Kidney (tissue), 13 donors: ENCODE measurements at regions not wholly inside any gene's neighbourhood (a gene's known extent, or its start where the extent isn't known, plus 50 kb on each side); places are given as distances from the start of the nearest gene placed in this dataset.

ENCODE experiments used
- DNase-seq, 5 donors: peaks; one replicate each; pipeline ENCODE4 v3.0.0-alpha.2; 2013 to 2020
- FAIRE-seq: peaks from 2 replicates; lab custom pipeline; 2012; peaks lifted over from hg19 to GRCh38; lab: Jason Lieb, UNC
- H3K27ac ChIP-seq, 2 donors: one replicate each; pipeline ENCODE4 v1.7.0; 2013; ENCODE audit warnings: low read depth in 2 of 2, low read length in 2 of 2, inconsistent platforms in 1 of 2
- H3K27me3 ChIP-seq: one replicate; pipeline ENCODE4 v1.7.1; 2013; ENCODE audit warnings: low read length, inconsistent platforms; ENCODE audit not compliant: control insufficient read depth, insufficient read depth
- H3K36me3 ChIP-seq, 3 donors: one replicate each; pipeline versions ENCODE4 v1.7.0 to v1.7.1; 2013; ENCODE audit warnings: low read length in 3 of 3, control low read depth in 1 of 3, inconsistent platforms in 1 of 3; ENCODE audit not compliant: insufficient read depth in 3 of 3, control insufficient read depth in 2 of 3
- H3K4me1 ChIP-seq, 3 donors: one replicate each; pipeline versions ENCODE4 v1.7.0 to v1.7.1; 2013; ENCODE audit warnings: low read length in 3 of 3, inconsistent platforms in 1 of 3, low read depth in 1 of 3; ENCODE audit not compliant: control insufficient read depth in 2 of 3, insufficient read depth in 2 of 3
- H3K4me3 ChIP-seq, 3 donors: one replicate each; pipeline versions ENCODE4 v1.7.0 to v1.8.1; 2013; ENCODE audit warnings: low read length in 3 of 3, control low read depth in 1 of 3, inconsistent platforms in 1 of 3
- H3K9ac ChIP-seq, 3 donors: one replicate each; pipeline versions ENCODE4 v1.7.0 to v1.7.1; 2013; ENCODE audit warnings: low read length in 3 of 3, control low read depth in 1 of 3, inconsistent platforms in 1 of 3
- H3K9me3 ChIP-seq, 3 donors: one replicate each; pipeline versions ENCODE4 v1.7.0 to v1.7.1; 2013; ENCODE audit warnings: low read length in 3 of 3, control low read depth in 1 of 3, inconsistent platforms in 1 of 3; ENCODE audit not compliant: control insufficient read depth in 2 of 3, insufficient read depth in 1 of 3
- intact Hi-C: fragments of 100-400 bp; cut with DNase I; formaldehyde crosslinking; loops from one replicate; pipeline ENCODE4 v1.11.1; 2022
- TF ChIP-seq, protein P1 (sequence below): IDR thresholded peaks from 3 replicates; pipeline ENCODE4 v1.5.1; 2012; ENCODE audit warnings: mild to moderate bottlenecking, moderate library complexity, borderline replicate concordance; ENCODE audit not compliant: insufficient read depth; ENCODE audit errors: extremely low read depth
- donor health status: control.
- donor health status: control.
- donor health status: control.
- donor health status: control.
- donor health status: control.
- donor health status: DM: yes; HTN: yes; CAD: no.
- donor health status: Normal renal cell carcinoma (clear cell type).

DNA sequence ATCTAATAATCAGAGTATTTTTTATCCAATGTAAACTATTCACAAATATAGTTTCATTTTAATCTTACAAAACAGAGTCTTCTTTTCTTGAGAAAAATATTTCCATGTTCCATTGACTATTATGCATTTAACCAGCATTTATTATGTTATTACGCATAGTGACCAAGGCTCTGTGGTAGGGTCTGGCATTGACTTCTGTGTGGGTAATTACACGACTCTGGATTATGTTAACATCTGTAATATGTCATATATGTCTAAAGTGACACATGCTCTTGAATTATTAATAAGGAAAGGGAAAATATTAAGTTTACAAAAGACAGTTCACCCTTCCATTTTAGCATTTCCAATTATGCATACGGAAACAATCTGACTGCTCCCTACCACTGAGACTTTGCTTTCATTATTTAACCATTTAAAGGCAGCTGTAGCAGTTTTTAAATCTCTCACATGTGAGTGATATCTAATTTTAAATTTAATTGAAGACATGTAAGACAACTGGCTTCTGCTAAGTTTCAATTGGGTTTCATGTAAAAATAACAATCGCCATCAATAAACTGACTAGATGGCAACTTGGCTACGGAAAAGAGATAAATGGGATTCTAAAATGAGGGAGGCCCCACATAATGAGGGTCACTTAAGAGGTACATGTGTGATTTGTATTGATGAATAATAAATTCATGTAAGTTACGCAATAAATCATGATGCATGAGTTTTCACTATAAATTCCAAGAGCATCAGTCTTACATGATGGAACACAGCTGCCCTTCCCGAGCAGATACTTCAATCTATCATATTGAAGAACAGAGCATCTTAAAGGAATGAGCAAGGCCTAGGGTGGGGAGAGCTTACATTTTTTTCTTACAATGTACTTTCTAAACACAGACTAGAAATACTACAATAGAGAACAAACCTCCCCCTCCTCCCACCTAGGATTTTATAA, 1056.8 kb downstream of the MAT2B start:
- no peak for FAIRE-seq
- intact Hi-C loops, result no loop called here
- Histone ChIP-seq H3K4me1 (no peaks in the 10 kb centered on the region), H3K27me3 (no peaks in the 10 kb centered on the region), H3K36me3 (no peaks in the 10 kb centered on the region), H3K27ac (no peak overlapping the region), H3K9me3 (no peaks in the 10 kb centered on the region), H3K9ac (no peak overlapping the region), H3K4me3 (no peak overlapping the region)
- TF ChIP-seq, protein P1, sequence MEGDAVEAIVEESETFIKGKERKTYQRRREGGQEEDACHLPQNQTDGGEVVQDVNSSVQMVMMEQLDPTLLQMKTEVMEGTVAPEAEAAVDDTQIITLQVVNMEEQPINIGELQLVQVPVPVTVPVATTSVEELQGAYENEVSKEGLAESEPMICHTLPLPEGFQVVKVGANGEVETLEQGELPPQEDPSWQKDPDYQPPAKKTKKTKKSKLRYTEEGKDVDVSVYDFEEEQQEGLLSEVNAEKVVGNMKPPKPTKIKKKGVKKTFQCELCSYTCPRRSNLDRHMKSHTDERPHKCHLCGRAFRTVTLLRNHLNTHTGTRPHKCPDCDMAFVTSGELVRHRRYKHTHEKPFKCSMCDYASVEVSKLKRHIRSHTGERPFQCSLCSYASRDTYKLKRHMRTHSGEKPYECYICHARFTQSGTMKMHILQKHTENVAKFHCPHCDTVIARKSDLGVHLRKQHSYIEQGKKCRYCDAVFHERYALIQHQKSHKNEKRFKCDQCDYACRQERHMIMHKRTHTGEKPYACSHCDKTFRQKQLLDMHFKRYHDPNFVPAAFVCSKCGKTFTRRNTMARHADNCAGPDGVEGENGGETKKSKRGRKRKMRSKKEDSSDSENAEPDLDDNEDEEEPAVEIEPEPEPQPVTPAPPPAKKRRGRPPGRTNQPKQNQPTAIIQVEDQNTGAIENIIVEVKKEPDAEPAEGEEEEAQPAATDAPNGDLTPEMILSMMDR, result no peak
- peak in 1 of 5 donors; percentile 1 for DNase-seq

DNA sequence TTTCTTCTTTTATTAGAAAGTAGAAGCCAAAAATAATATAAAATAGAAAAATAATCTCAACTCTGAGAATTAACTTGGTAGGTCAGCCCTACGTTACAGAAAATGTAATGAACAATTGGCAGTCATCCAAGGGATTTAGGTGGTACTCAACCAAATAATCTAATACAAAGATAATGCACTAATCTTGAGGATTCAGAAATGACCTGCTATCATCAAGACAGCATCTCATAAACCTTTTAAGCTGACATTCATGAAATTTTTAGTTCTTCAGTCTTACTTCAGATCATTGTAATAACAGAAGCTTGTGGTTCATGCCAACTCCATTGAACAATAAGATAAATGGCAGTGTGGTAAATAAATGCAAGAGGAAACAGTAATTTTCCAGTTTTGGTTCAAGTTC, 1058.0 kb downstream of the MAT2B start:
- intact Hi-C loops, result no loop called here
- FAIRE-seq, result no peak
- TF ChIP-seq, protein P1, result no peak
- no peak overlapping the region for H3K4me3 ChIP-seq
- no peak for DNase-seq
- no peaks in the 10 kb centered on the region for H3K27me3 ChIP-seq
- H3K27ac ChIP-seq, result no peak overlapping the region
- H3K36me3 ChIP-seq, result no peaks in the 10 kb centered on the region
- no peaks in the 10 kb centered on the region for H3K9me3 ChIP-seq
- H3K4me1 ChIP-seq, result no peaks in the 10 kb centered on the region
- no peak overlapping the region for H3K9ac ChIP-seq

DNA sequence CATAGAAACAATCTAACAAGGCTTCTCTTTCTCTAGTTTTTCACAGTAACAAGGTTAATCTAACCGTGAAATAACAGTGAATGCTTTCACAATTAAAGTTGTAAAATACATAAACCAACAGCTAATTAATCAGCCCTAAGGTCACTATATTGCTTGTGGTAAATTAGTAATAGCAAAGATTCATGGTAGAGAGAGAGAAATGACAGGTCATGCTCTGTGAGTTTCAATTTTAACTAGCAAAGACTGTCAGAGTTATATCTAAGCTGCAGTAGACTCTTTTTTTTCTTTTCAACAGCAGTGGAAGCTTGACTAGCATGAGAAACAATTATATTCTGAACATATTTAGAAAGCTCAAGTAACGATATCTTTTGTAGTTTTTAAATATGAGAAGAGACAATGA, 1068.0 kb downstream of the MAT2B start:
- Histone ChIP-seq H3K4me1 (no peaks in the 10 kb centered on the region), H3K9me3 (no peaks in the 10 kb centered on the region), H3K4me3 (no peak overlapping the region), H3K9ac (no peak overlapping the region), H3K27me3 (no peaks in the 10 kb centered on the region), H3K27ac (no peak overlapping the region), H3K36me3 (no peaks in the 10 kb centered on the region)
- TF ChIP-seq, protein P1, result no peak
- FAIRE-seq (no peak), DNase-seq (peak in 2 of 5 donors; percentile 27 to 29)
- intact Hi-C loops, result no loop called here
